ENCODE measurements at regions not wholly inside any gene's neighbourhood (a gene's known extent, or its start where the extent isn't known, plus 50 kb on each side); places are given as distances from the start of the nearest gene placed in this dataset.

GRCh38 chr1:94614996-94615395 lies 73.4 kb upstream of the F3 start:
- no peak for DNase-seq

GRCh38 chr1:94614168-94614815 lies 72.7 kb upstream of the F3 start:
- no peak for DNase-seq

- no peak for DNase-seq
These were observed 71.1 kb upstream of the F3 start for GRCh38 chr1:94612525-94613204.

GRCh38 chr1:94611681-94612475 lies 70.3 kb upstream of the F3 start:
- DNase-seq = no peak

- DNase-seq = no peak
These were observed 68.1 kb upstream of the F3 start for GRCh38 chr1:94609619-94610018.

GRCh38 chr1:94608852-94609530 lies 67.4 kb upstream of the F3 start:
- no peak for DNase-seq

- DNase-seq = no peak
These were observed 66.7 kb upstream of the F3 start for GRCh38 chr1:94608142-94608851.

- no peak for DNase-seq
These were observed 65.8 kb upstream of the F3 start for GRCh38 chr1:94607398-94607797.

GRCh38 chr1:94606471-94606870 lies 64.9 kb upstream of the F3 start:
- DNase-seq = no peak

- DNase-seq = no peak
These were observed 62.1 kb upstream of the F3 start for GRCh38 chr1:94603663-94604062.

- DNase-seq = no peak
These were observed 61.5 kb upstream of the F3 start for GRCh38 chr1:94602802-94603625.

- peak in 1 of 5 donors; percentile 61 for DNase-seq
These were observed 60.8 kb upstream of the F3 start for GRCh38 chr1:94602316-94602715.

- no peak for DNase-seq
These were observed 59.0 kb upstream of the F3 start for GRCh38 chr1:94600556-94600955.

GRCh38 chr1:94599095-94599813 lies 57.7 kb upstream of the F3 start:
- no peak for DNase-seq

- DNase-seq = no peak
These were observed 56.1 kb upstream of the F3 start for GRCh38 chr1:94597701-94598100.

GRCh38 chr1:94596260-94596659 lies 54.7 kb upstream of the F3 start:
- DNase-seq = no peak

- no peak for DNase-seq
These were observed 54.1 kb upstream of the F3 start for GRCh38 chr1:94595658-94596057.

- no peak for DNase-seq
These were observed 52.1 kb upstream of the F3 start for GRCh38 chr1:94593611-94594010.

- no peak for DNase-seq
These were observed 51.0 kb upstream of the F3 start for GRCh38 chr1:94592571-94592920.

- DNase-seq = no peak
These were observed 50.4 kb upstream of the F3 start for GRCh38 chr1:94591823-94592570.

Measured in T-helper 1 cell (primary cell).